BJ (cell line): ENCODE measurements at regions not wholly inside any gene's neighbourhood (a gene's known extent, or its start where the extent isn't known, plus 50 kb on each side); places are given as distances from the start of the nearest gene placed in this dataset.

ENCODE experiments used
- CTCF ChIA-PET: fragments of 350-600 bp; formaldehyde crosslinking; extraction: SDS; loops from one replicate; lab custom pipeline; 2021; ENCODE audit warnings: antibody characterized with exemption, inconsistent platforms; lab: Yijun Ruan, JAX
- POLR2A ChIA-PET: fragments of 300-600 bp; sonication (Branson Sonifier 250); formaldehyde crosslinking; extraction: SDS; loops from one replicate; lab custom pipeline; 2021; ENCODE audit warnings: antibody characterized with exemption; lab: Charles Lee
- DNase-seq: peaks from one replicate; pipeline ENCODE4 v3.0.0-alpha.2; 2011; ENCODE audit warnings: low read depth
- H3K27me3 ChIP-seq: 2 replicates; pipeline ENCODE4 v1.6.0; 2011; ENCODE audit warnings: low read length; ENCODE audit not compliant: control insufficient read depth, insufficient read depth
- H3K36me3 ChIP-seq: 2 replicates; pipeline ENCODE4 v1.5.1; 2011; ENCODE audit warnings: low read length; ENCODE audit not compliant: control insufficient read depth, insufficient read depth
- H3K4me3 ChIP-seq: 2 replicates; pipeline ENCODE4 v1.5.1; 2011; ENCODE audit warnings: low read depth, mild to moderate bottlenecking, control low read depth, low read length
- CTCF ChIP-seq: IDR thresholded peaks from 2 replicates; pipeline ENCODE4 v1.5.1; 2011; ENCODE audit warnings: low read depth, mild to moderate bottlenecking, control low read depth, inconsistent platforms, low read length, moderate library complexity; ENCODE audit not compliant: insufficient read depth

DNA sequence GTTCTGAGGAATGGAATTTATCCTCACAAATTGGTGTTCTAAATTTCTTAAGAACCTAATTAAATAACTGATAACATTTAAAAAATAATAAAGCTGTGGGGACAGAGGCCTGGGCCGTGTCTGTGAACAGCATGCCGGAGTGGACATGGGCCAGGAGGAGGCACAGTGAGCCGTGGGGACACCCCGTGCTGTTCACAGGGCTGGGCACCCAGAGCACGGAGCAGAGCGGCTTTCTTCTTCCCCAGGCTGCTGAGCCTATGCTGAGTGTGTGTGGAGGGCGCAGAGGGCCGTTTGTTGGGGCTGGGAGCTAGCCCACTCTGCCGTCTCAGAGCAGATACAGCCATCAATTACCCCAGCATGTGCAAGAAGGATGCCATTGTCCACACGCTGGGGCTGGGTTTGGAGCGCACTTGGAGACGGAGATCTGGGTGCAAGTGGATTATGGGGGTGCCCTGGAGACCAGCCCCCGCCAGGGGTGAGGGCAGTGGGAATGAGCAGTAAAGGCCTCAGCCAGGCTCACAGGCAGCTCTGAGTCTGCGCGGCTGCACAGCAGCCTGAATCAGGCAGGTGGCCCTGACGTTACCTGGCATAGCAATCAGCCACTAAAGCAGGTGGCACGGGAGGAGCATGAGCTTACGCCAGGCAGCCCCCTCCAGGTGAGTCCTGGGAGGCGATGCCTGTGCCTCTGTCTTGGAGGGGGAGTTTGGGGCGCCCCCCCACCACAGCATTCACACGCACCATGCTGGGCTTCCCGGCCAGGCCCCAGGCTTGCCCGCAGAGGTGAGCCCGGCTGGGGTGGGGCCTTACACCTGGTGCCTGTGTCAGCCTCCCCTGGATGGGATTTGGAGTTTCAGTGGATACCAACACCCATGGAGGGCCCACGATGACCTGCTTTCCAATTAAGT is 52.1 kb upstream of the SLC66A3 start:
- H3K27me3 ChIP-seq: no peaks in the 10 kb centered on the region; the same call in 1 of the 2 replicates
- ChIA-PET POLR2A (no interaction called here), CTCF (no interaction called here)
- H3K4me3 ChIP-seq: no peak overlapping the region
- no peak for TF ChIP-seq CTCF
- no peaks in the 10 kb centered on the region for H3K36me3 ChIP-seq
- no peak for DNase-seq

- H3K27me3 ChIP-seq: no peaks in the 10 kb centered on the region; the same call in 1 of the 2 replicates
- CTCF ChIA-PET: no interaction called here
- DNase-seq: no peak
- TF ChIP-seq CTCF: no peak
- POLR2A ChIA-PET: no interaction called here
- H3K4me3 ChIP-seq: no peak overlapping the region
- H3K36me3 ChIP-seq: no peaks in the 10 kb centered on the region
Measured at GRCh38 chr2:11103984-11104793, 51.1 kb upstream of the SLC66A3 start.

GRCh38 chr2:11104794-11105660 is 50.2 kb upstream of the SLC66A3 start:
- DNase-seq: no peak
- ChIA-PET CTCF (interaction anchor here (1.1 kb wide), 1 partner anchor 195 kb away, joined by 3 read pairs; no protein-coding TSS in a partner anchor), POLR2A (no interaction called here)
- Histone ChIP-seq H3K36me3 (no peaks in the 10 kb centered on the region), H3K27me3 (no peaks in the 10 kb centered on the region; the same call in 1 of the 2 replicates), H3K4me3 (no peak overlapping the region)
- no peak for TF ChIP-seq CTCF
